IMR-90 (cell line): ENCODE measurements at regions not wholly inside any gene's neighbourhood (a gene's known extent, or its start where the extent isn't known, plus 50 kb on each side); places are given as distances from the start of the nearest gene placed in this dataset.

ENCODE experiments used
- ATAC-seq: fragments of 200-7000 bp; cut with Tn5 transposase; 2 replicates; pipeline ENCODE4 v1.9.1; 2020; ENCODE audit warnings: low read depth, mild to moderate bottlenecking, moderate library complexity
- BruUV-seq: library from RNA; stranded (reverse); fragments of 400-500 nt; replicated peaks from 2 replicates; lab custom pipeline; 2021; lab: Mats Ljungman, UMichigan
- CTCF ChIA-PET: fragments of 300-600 bp; formaldehyde crosslinking; extraction: SDS; loops from one replicate; lab custom pipeline; 2021; ENCODE audit warnings: antibody characterized with exemption; lab: Yijun Ruan, JAX
- POLR2A ChIA-PET: fragments of 300-600 bp; sonication (Branson Sonifier 250); formaldehyde crosslinking; loops from one replicate; lab custom pipeline; 2022; ENCODE audit warnings: antibody characterized with exemption; ENCODE audit not compliant: unreplicated experiment; lab: Charles Lee
- DNase-seq: peaks from one replicate; pipeline ENCODE4 v3.0.0; 2013
- H2AFZ ChIP-seq: replicated peaks from 2 replicates; pipeline ENCODE3; 2013; ENCODE audit warnings: low read length, mild to moderate bottlenecking; ENCODE audit not compliant: poor library complexity
- H2AK5ac ChIP-seq: 2 replicates; pipeline ENCODE4 v1.6.1; 2013; ENCODE audit warnings: low read depth, low read length, inconsistent platforms
- H2AK9ac ChIP-seq: replicated peaks from 2 replicates; pipeline ENCODE3; 2013; ENCODE audit warnings: mild to moderate bottlenecking, low read depth, low read length, moderate library complexity; ENCODE audit not compliant: poor library complexity
- H2BK120ac ChIP-seq: 2 replicates; pipeline ENCODE4 v1.6.1; 2013; ENCODE audit warnings: low read depth, low read length, inconsistent platforms
- H2BK15ac ChIP-seq: 3 replicates; pipeline ENCODE4 v1.6.1; 2013; ENCODE audit warnings: low read depth, low read length, inconsistent platforms
- H2BK20ac ChIP-seq: 2 replicates; pipeline ENCODE4 v1.6.1; 2013; ENCODE audit warnings: low read depth, mild to moderate bottlenecking, inconsistent platforms, low read length, moderate library complexity
- H2BK5ac ChIP-seq: 2 replicates; pipeline ENCODE4 v1.6.1; 2013; ENCODE audit warnings: mild to moderate bottlenecking, low read depth, low read length, inconsistent platforms; ENCODE audit not compliant: poor library complexity, severe bottlenecking
- H3K14ac ChIP-seq: replicated peaks from 2 replicates; pipeline ENCODE4 v1.6.1; 2013; ENCODE audit warnings: low read depth, low read length, inconsistent platforms
- H3K18ac ChIP-seq: 2 replicates; pipeline ENCODE4 v1.6.1; 2013; ENCODE audit warnings: low read depth, low read length, control low read depth
- H3K23ac ChIP-seq: 2 replicates; pipeline ENCODE4 v1.6.1; 2013; ENCODE audit warnings: low read depth, low read length, inconsistent platforms
- H3K27ac ChIP-seq: 2 replicates; pipeline ENCODE4 v1.5.1; 2013; ENCODE audit warnings: mild to moderate bottlenecking, control low read depth, low read length; ENCODE audit not compliant: insufficient read depth
- H3K27me3 ChIP-seq: 2 replicates; pipeline ENCODE4 v1.6.1; 2013; ENCODE audit warnings: low read length; ENCODE audit not compliant: control insufficient read depth, insufficient read depth
- H3K36me3 ChIP-seq: 2 replicates; pipeline ENCODE4 v1.6.1; 2013; ENCODE audit warnings: low read length, mixed read lengths; ENCODE audit not compliant: control insufficient read depth, insufficient read depth
- H3K4ac ChIP-seq: 2 replicates; pipeline ENCODE4 v1.6.1; 2013; ENCODE audit warnings: low read depth, low read length, inconsistent platforms
- H3K4me1 ChIP-seq: 2 replicates; pipeline ENCODE4 v1.6.1; 2013; ENCODE audit warnings: low read length, mixed read lengths; ENCODE audit not compliant: control insufficient read depth, insufficient read depth
- H3K4me2 ChIP-seq: 2 replicates; pipeline ENCODE4 v1.6.1; 2013; ENCODE audit warnings: low read depth, mild to moderate bottlenecking, control low read depth, low read length, moderate library complexity
- H3K4me3 ChIP-seq: 2 replicates; pipeline ENCODE4 v1.5.1; 2013; ENCODE audit warnings: low read depth, mild to moderate bottlenecking, control low read depth, low read length, moderate library complexity; ENCODE audit not compliant: insufficient read depth
- H3K56ac ChIP-seq: 2 replicates; pipeline ENCODE4 v1.6.1; 2013; ENCODE audit warnings: low read length, inconsistent platforms; ENCODE audit not compliant: insufficient read depth; ENCODE audit errors: extremely low read depth
- H3K79me1 ChIP-seq, 2 experiments: 2 replicates each; pipeline ENCODE4 v1.6.1; 2013; ENCODE audit warnings: low read length in 2 of 2, inconsistent platforms in 1 of 2, low read depth in 1 of 2
- H3K9ac ChIP-seq: 2 replicates; pipeline ENCODE4 v1.6.1; 2013; ENCODE audit warnings: low read depth, low read length, control low read depth
- H3K9me1 ChIP-seq: 2 replicates; pipeline ENCODE4 v1.6.1; 2013; ENCODE audit warnings: low read length, inconsistent platforms; ENCODE audit not compliant: insufficient read depth
- H3K9me3 ChIP-seq: 2 replicates; pipeline ENCODE4 v1.6.1; 2013; ENCODE audit warnings: low read length; ENCODE audit not compliant: control insufficient read depth, insufficient read depth
- H4K20me1 ChIP-seq: 2 replicates; pipeline ENCODE4 v1.6.1; 2013; ENCODE audit warnings: low read length, inconsistent platforms; ENCODE audit not compliant: insufficient read depth
- H4K5ac ChIP-seq: 2 replicates; pipeline ENCODE4 v1.6.1; 2013; ENCODE audit warnings: mild to moderate bottlenecking, low read depth, low read length, control low read depth
- H4K8ac ChIP-seq, 2 experiments: 2 replicates each; pipeline ENCODE4 v1.6.1; 2013; ENCODE audit warnings: low read depth in 2 of 2, low read length in 2 of 2, control low read depth in 1 of 2, inconsistent platforms in 1 of 2
- H4K91ac ChIP-seq: 2 replicates; pipeline ENCODE4 v1.6.1; 2013; ENCODE audit warnings: low read depth, low read length, inconsistent platforms; ENCODE audit not compliant: insufficient read depth
- BHLHE40 ChIP-seq: fragments of 150-350 bp; IDR thresholded peaks from 2 replicates; pipeline ENCODE4 v1.6.1; 2016; ENCODE audit warnings: mild to moderate bottlenecking, low read depth, low read length
- WGBS, 2 experiments: methylation state at CpG; one replicate each; pipeline versions ENCODE4 v1.1.5 to v1.1.7; 2013; ENCODE audit warnings: missing lambda C conversion rate in 2 of 2; ENCODE audit not compliant: insufficient read length in 1 of 2; ENCODE audit errors: extremely low coverage in 2 of 2; 5-methylcytosine and 5-hydroxymethylcytosine counted together
- dilution Hi-C: fragments of 300-500 bp; cut with HindIII; formaldehyde crosslinking; loops from one replicate; pipeline ENCODE4 v1.14.3; 2018; ENCODE audit warnings: low sequenced_read_pairs; ENCODE audit not compliant: unreplicated experiment
- in situ Hi-C: fragments of 300-500 bp; cut with MboI; formaldehyde crosslinking; loops from 3 replicates; pipeline ENCODE4 v1.14.3; 2019; ENCODE audit warnings: low sequenced_read_pairs, inconsistent platforms, mixed read lengths
- intact Hi-C: fragments of 100-400 bp; cut with micrococcal nuclease; formaldehyde crosslinking; loops from 2 replicates; pipeline ENCODE4 v1.10.0; 2022

DNA sequence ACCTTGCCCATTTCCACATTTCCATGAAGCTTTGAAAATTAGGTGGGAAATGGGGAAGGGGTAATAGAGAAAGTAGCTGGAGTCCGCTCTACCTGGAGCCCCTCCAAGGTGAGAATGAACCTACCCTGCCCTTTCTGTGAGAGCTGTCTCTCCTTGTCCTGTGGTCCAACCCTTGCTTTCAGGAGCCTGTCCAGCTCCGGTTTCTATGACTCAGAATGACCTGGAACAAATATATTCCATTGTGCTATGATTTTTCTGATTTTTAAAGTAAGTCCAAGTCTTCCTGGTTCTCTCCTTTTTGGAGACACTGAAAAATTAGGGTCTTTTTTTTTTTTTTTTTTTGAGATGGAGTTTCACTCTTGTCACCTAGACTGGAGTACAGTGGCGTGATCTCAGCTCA is 89.1 kb upstream of the VASH1 start:
- Histone ChIP-seq H3K9me3 (no peaks in the 10 kb centered on the region), H3K56ac (no peak overlapping the region), H3K4me2 (no peak overlapping the region), H3K27ac (no peak overlapping the region), H2BK120ac (no peak overlapping the region), H3K23ac (no peak overlapping the region), H2AK5ac (no peak overlapping the region), H3K79me1 (no peaks in the 10 kb centered on the region), H2BK15ac (no peak overlapping the region), H4K20me1 (no peaks in the 10 kb centered on the region), H3K9ac (no peak overlapping the region), H2AK9ac (no peak overlapping the region), H4K8ac (no peak overlapping the region), H4K5ac (no peak overlapping the region), H3K4ac (no peak overlapping the region), H3K4me1 (no peaks in the 10 kb centered on the region), H3K36me3 (no peaks in the 10 kb centered on the region), H3K27me3 (peaks cover 2% of the 10 kb centered on the region; the same call in 1 of the 2 replicates), H4K91ac (no peak overlapping the region), H2AFZ (no peak overlapping the region), H3K9me1 (no peaks in the 10 kb centered on the region), H3K18ac (no peak overlapping the region), H3K14ac (no peak overlapping the region), H3K4me3 (no peak overlapping the region), H2BK20ac (no peak overlapping the region), H2BK5ac (no peak overlapping the region)
- POLR2A ChIA-PET: no interaction called here
- DNase-seq (no peak), ATAC-seq (no peak)
- in situ Hi-C loops: no loop called here
- no CpG with 5 or more reads among the region's 3 CpGs for WGBS, 2 experiments
- CTCF ChIA-PET: no interaction called here
- TF ChIP-seq BHLHE40: no peak
- BruUV-seq: no TSS peak
- dilution Hi-C loops: no loop called here
- intact Hi-C loops: no loop called here
